Activated CD4-positive, alpha-beta T cell treated with anti-CD3 and anti-CD28 coated beads for 4 hours (primary cell): ENCODE measurements at regions not wholly inside any gene's neighbourhood (a gene's known extent, or its start where the extent isn't known, plus 50 kb on each side); places are given as distances from the start of the nearest gene placed in this dataset.

Experiments used
- DNase-seq, 2 donors: peaks; one replicate each; pipeline ENCODE4 v3.0.0-alpha.2; 2020

DNA sequence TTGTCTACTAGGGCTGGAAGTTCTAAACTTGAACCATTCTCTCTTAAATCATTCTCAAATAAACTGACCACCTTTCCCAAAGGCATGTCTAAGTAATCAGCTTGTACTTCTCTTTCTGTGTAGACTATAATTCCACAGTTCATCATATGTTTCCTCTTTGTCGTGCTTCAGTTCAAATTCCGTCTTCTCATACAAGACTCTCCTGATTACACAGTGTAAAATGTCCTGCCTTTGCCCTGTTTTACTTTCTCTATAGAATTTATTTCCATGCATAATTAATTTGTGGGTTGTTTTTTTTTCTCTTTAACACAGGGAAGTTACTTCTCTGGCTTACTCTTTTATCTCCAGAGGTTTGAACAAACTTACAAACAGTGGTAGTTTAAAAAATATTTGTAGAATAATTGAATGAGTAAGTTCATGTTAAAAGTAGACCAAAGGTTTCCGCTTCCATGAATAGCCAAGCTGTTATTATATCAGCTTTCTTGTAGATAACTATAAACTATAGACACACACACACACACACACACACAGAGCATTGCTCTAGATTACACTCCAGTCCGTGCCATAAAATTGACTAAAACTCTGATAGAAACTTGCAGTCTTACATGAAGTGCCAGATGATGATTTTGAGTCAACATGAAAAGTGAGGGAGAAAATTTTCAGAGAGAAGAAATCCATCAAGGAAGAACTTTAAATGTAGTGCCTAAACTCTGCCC is 119.0 kb downstream of the SUCNR1 start:
- no peak for DNase-seq

DNA sequence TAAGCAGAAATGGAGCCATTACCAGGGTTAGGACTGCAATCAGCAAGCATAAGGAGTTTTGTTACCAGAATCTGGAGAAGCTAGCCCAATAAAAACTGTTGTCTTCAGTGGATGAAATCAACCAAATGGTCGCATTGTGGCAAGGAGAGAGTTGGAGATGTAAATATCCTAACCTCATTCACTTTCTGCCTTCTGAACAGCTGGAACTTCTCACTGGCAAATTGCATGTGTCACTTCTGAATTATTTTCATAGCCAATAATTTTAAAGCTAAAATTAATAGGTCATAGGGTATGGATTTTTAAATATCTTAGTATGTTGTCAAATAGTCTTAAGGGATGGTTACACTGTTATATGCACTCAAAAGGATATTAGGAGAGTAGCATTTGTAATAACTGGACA is 121.6 kb downstream of the SUCNR1 start:
- DNase-seq: no peak

DNA sequence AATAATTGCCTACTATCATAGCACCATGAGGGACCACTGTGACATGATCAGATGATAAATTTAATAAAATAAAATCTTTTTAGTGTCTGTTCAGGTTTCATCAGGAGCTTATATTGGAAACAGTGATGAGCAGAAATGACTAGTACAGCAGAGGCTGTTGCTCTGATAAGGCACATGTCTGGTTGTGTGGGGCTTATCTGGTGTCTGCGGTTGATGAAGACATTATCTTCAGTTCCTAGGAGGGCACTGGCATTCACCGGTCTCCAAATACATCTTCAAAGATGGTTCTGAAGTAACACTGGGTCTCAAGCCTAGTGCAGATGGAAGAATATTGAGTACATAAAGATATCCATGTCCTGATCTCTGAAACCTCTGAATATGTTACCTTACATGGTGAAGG is 125.3 kb downstream of the SUCNR1 start:
- DNase-seq: no peak

DNA sequence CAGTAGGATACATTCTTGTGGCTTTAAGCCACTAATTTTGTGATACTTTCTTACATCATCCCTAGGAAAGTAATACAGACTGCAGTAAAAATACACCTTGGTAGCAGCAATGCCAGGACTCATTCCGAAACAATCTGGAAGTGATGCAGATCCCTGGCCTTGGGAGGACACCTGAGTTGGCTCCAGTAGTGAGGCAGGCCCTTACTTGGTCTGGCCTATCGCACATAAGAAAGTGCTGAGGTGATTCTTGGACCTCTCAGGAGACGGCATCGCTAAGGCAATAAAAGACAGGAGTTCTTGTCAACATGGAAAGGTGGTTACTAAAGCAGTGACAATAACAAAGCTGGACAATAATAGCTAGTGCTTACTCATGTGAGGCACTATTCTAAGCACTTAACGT is 126.5 kb downstream of the SUCNR1 start:
- DNase-seq: no peak

DNA sequence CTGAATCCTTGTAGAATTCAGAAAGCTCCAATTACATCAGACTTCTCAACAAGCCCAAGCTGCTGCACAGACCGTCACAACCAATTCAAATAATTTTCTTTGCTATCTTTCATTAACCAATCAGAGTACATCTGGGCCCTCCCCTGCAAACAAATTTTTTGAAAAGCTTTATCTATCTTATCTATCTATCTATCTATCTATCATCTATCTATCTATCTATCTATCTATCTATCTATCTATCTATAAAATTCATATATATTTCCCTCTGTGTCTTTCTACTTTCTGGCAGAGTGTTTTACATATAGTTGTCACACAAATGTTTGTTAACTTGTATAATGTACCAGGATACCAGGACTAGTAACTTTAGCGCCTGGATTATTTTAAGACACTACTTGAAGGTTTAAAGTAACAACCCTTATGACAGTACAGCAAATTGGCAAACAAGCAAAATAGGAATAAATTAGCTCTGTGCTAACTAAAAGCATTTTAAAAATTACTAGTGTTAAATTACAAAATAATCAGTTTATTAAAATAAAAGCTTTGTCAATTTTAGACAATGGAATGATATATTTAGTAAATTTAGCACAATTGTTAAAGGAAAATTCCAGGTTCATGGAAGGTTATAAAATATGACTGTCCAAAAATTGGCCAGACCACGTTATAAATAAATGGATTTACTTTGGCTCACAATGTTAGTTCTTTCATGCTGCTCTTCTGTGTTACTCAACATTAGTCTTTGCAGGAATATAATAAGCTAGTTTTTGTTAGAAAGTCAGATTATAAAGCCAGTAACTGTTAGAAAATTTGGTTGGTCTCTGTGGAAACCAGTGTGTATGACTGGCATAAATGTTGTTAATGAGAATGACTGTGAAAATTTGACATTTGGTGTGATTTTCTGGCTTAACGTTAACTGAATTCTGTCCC is 138.6 kb downstream of the SUCNR1 start:
- DNase-seq: no peak

DNA sequence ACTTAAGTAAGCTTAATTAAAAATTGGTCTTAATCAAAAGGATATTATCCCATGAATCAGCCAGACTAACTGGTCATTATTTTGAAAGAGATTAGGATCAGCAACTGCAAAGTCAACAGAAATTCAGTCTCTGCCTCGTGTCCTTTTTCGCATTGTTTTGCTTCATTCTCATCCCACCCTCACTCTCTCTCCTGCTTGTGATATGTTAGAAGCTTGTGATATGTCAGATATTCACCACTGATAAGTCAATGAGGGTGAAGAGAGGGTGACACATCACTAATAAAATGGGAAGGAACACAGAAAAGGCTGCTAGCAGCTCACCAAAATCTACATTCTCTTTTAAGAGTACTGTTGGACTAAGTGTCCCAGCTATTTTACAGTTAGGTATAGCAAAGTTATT is 146.1 kb downstream of the SUCNR1 start:
- no peak for DNase-seq

DNA sequence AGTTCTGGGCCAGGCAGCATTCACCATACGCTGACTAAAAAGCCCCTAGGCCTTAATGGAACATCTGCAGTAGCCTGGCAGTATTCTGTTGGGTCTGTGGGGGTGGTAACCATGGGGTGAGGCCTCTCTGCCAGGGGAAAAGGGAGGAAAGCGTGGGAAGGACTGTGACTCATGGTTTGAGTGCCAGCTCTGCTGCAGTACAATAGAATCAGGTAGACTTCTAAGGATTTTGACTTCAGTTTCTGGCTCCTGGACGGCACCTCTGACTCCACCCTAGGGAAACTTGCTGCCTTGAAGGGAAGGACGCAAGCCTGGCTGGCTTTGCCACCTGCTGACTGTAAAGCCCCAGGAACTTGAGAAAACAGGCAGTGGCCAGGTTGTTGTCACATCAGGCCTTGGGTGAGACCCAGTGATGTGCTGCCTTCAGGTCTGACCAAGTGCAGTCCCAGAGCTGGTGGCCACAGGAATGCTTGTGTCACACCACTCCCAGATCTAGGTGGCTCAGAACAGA is 148.6 kb downstream of the SUCNR1 start:
- DNase-seq: peak; percentile 32 to 47

DNA sequence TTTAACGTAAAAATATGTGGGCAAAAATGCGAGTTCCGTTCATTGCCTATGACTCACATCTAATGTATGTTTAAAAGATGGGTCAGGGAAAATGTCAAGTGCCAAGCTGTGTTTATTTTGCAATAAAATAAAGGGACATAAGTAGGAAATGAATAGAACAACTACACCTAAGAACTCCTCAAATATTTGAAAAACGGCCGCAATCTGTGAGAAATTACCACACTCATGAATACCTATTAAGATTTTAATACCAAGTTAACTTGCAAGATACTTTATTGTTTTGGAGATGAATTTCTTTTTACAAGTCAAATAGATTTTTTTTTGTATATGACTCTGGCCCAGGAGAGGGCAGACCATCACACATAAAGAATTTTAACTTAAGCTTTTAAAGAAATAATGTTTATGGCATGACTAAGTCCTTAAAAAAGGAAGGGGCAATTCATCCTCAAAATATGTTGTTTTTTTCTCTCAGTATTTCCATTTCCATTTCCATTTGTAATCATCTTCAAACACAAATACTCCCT is 152.7 kb downstream of the SUCNR1 start:
- DNase-seq: no peak

DNA sequence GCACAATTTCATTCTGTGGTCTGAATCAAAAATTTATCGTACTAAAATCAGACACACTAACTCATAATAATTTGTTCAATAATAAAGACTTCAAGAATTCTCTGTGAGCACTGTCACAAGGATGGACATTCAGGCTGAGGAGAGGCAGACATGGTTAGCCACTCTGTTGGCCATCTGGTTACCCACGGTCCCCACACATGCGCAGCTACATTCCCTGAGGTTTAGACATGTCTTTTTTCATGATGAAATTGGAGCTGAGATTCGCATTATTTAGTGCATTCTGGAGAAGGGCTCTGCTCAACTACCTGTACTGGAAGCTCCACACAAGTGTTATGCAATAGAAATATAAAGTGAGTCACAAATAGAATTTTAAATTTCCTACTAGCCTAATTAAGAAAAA is 156.9 kb downstream of the SUCNR1 start:
- no peak for DNase-seq

DNA sequence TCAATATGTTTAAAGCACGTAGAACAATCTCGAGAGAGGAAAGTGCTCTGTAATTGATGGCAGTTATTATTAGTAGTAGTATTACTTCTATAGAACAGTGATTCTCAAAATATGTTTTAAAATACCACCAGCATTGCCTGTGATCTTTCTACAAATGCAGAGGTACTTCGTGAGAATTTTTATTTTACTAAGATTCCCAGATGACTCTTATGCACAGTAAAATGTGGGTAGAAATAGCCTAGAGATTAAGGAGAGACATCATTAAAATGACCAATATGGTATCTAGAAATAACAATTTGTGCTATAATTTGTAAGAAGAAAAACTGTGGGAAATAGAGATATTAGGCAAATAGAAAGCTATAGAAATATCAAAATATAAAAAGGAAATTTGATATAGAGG is 157.9 kb downstream of the SUCNR1 start:
- no peak for DNase-seq

DNA sequence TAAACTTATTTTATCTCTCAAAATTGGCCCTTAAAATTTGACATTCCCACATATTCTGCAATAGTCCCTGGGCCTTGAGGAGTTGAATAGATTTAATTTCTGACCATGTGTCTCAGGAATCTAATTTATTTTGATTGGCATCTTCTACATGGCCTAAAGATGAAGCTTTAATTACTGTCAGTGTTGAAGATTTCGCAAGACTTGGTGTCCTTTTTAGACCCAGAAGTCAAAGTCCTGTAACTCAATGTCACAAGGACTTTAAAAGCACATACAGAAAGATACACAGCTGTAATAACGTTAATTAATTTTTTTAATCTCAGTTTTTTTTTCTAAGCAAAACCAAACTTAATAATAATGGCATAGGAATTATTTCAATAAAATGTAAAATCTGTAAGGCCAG is 163.9 kb downstream of the SUCNR1 start:
- no peak for DNase-seq

DNA sequence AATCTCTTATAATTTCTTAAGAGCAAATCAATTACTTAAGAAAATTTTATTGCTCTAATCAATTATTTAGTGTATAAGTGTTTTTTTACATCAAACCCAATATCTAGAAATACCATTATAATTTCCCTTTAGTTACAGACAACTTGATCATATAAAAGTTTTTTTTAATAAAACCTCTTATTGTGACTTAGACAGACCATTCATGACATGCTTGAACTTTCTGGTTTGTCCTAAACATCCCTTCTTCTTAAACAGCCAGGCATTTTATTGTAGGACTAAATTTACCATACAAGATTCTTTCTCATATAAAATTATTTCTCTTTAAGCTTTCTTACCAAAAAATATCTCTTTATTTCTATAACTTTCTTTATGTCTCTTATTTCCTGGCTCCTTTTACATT is 164.5 kb downstream of the SUCNR1 start:
- DNase-seq: no peak

DNA sequence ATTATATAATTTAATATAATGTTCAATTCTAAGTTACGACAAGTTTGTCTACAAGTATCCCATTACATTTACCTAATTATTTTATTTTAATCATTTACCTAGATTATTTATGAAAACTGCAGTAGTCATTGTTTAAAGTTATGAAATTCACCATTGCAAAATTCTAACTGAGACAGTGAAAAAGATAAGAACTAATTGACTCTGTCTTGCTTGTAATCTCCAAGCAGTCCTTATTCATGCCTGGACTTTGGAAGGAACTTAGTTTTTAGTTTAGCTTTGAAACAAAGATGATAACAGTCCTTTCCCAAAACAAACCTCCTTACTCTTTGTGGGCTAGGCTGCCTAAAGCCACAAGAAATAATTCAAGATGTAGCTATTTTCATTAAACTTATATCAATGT is 165.0 kb downstream of the SUCNR1 start:
- no peak for DNase-seq

DNA sequence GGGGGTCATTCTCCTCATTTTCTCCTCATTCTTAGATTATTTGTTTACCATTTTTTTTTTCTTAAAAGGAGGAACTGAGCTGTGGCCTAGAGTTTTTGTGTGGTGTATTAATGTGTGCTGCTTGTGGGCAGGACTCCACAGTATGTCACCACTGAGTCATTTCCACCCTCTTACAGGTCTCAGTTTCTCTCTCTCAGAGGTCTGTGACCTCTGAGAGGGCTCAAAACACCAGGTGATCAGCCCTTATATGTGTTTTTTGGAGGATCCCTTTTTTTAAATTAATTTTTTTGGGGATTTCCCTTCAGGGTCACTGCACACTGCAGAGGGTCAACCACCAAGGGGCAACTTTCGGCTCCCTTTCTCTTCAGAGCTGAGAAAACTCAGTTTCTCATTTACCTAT is 166.4 kb downstream of the SUCNR1 start:
- no peak for DNase-seq

DNA sequence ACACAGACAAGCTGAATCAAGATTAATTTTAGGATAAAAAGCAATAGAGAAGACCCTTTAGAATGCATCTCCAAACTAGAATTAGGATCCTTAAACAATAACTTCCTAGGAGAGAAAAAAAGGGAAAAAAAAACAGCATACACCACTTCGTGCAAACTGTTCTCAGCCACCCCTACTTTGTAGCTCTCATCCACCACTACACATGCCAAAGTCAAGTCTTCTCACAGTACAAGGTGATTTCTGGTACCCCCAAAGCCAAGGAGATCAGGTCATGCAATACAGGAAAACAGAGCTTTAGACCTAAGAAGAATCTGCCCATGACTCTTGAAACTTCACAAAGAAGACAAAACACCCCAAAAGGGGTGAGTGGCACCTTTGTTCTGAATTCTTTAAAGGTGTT is 166.9 kb downstream of the SUCNR1 start:
- DNase-seq: no peak

DNA sequence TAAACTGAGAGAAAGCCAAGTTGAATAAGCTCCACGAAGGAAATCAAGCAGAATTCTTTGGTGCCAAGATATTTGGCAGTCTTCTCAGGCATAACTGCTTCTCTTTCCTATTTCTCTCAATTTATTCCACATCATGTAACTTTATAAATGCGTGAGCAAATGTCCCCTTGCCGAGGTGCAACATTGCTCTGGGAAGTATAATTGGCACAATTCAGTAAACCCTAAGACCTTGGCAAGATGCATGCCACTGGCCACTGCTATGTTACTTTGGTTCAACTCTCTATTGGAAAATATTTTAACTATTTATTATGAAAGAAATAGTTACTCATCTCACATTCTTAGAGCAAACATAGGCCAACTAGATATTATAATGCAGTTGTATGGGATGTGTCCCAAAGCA is 170.2 kb downstream of the SUCNR1 start:
- DNase-seq: no peak

DNA sequence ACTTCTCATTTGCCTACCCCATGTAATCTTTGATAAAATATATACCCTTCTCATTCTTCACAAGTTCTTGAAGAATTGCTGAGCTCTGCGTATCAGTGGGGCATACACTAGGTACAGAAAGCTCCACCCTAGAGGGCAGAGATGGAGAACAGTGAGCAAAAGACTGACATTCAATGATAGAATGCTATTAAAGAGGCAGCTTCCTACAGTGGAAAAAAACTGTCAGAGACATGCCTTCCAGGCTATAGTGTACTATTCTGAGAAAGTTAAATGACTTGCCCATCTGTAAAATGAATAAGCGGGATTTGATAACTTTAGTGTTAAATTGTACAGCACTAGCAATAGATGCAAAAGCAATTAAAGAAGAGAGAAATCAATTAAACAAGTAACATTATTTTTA is 172.8 kb downstream of the SUCNR1 start:
- DNase-seq: no peak

DNA sequence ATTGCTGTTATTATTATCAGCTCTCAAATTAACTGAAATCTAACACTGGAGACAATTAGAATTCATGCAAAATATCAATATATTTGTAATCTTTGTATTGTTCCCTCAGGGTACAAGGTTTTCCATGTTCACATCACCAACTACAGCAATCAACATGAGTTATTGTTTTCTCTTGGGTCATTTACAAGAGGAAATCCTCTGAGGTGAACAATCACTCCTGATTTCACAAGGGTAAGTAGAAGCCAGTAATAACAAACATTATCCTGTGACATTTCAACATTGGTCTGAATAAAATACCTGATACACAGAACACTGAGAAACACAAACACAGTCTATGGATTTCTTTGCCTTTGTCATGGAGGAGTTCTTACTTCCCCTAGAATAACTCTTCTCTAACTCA is 174.0 kb downstream of the SUCNR1 start:
- no peak for DNase-seq

DNA sequence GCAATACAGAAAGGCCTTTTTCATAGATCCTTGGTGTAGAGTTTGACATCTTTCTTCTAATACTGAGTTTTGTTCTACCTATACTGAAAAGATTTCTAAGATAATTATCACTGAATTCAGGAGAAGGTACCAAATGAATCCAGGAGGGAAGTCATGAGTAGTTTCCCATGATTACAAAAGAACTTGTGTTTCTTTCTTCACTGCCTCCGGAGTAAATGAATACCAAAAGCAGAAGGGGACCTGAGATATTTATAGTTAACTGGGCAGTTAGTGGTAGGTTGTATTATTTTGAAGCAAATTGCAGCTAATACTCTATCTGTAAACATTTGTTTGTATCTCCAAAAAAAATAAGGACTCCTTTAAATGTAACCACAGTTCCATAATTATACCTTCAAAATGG is 175.4 kb downstream of the SUCNR1 start:
- no peak for DNase-seq

DNA sequence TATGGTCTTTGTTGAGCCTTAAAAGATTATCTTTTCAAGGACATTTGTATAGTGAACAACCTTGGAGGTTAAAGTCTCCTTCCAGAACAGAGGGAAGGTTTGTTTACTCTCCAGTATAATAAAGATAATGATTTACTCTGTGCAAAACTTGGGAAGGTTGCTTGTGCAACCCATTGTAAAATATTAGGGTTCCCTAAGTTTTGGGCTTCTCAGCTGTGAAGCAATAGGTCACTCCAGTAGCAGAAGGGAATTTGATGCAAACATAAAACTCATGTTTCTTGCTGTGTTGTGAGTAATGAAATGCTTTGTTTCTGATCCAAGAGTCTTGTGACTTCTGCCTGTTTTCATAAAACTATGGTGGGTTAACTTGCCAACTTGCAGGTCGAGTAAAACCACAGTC is 177.5 kb downstream of the SUCNR1 start:
- DNase-seq: no peak

DNA sequence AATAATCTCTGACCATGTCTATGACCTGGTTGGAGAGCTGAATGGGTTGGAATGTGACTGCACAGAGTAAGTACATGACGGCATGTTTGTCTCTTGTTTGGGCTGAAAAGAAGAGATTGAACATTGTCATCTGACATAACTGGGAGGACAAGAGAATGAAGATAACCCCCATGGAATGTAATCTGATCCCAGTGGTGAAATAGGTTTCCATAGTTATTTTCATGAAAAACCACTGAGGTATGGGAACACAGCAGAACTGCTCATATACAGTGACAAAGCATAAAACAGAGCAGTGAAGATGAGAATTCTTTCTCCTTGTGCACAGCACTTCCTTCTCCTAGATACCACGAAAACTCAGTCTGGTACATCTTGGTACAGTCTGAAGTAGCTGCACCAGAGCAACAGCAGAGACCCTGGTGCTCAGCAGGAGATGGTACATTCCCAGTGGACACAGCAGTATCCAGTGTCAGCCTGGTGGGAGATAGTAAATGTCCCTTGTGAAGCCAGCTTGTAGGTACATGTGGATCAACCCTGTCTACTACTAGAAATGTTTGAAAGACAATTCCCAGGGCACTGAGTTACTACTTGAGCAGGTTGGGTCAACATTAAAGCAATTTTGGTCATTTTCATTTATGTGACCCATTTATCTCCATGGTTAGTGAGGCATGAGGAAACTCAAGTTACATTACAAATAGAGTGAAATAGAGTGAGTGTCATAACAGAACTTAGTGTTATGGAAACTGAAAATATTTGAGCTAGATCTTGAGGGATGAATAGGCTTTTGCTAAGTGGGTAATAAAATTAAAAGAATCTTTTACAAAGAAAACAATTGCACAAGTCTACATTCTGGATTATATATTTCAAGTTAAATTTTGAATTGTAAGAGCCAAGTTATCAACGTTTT is 178.3 kb downstream of the SUCNR1 start:
- DNase-seq: no peak

DNA sequence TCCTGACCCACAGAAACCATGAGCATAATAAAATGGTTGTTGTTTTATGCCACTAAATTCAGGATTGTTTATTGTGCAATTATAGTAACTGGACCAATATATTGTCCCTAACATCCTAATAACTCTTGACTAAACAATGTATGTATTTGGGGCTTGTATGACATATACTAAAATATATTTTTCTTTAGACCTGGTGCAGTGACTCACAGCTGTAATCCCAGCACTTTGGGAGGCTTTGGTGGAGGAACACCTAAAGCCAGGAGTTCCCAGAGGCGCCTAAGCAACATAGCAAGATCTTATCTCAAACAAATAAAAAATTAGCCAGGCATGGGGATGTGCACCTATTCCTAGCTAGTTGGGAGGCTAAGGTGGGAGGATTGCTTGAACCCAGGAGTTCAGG is 180.4 kb downstream of the SUCNR1 start:
- no peak for DNase-seq

DNA sequence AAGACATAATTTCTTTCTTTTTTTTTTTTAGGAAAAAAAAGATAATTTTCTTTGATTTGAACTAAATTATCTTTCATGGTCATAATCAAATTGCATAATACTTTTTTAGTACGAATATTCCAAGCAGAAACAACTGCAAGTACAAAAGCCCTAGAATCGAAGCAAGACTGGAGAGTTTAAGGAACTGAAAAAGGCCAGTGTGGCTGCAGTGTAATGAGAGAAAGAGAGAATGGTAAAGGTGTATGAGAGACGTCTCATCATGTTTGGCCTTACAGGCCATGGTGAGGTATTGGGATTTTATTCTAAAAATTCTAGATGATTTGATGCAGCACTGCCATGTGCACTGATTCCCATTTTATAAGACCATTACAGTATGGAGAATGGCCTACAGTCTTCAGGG is 180.9 kb downstream of the SUCNR1 start:
- DNase-seq: no peak
